MM.1S (cell line): ENCODE measurements at regions not wholly inside any gene's neighbourhood (a gene's known extent, or its start where the extent isn't known, plus 50 kb on each side); places are given as distances from the start of the nearest gene placed in this dataset.

ENCODE experiments used
- EZH2 ChIP-seq: fragments of 300-600 bp; sonication (generic); optimal IDR thresholded peaks from 2 replicates; pipeline ENCODE3; 2017; ENCODE audit warnings: low read depth, mild to moderate bottlenecking, antibody characterized with exemption, low read length, mixed read lengths
- EZH2phosphoT487 ChIP-seq: fragments of 300-600 bp; sonication (generic); IDR thresholded peaks from 2 replicates; pipeline ENCODE4 v1.6.1; 2018; ENCODE audit warnings: antibody characterized with exemption, low read length
- TF ChIP-seq, protein P1 (sequence below): fragments of 300-600 bp; sonication (generic); IDR thresholded peaks from 2 replicates; pipeline ENCODE4 v1.5.1; 2016; ENCODE audit warnings: antibody characterized with exemption, low read length, mixed read lengths

DNA sequence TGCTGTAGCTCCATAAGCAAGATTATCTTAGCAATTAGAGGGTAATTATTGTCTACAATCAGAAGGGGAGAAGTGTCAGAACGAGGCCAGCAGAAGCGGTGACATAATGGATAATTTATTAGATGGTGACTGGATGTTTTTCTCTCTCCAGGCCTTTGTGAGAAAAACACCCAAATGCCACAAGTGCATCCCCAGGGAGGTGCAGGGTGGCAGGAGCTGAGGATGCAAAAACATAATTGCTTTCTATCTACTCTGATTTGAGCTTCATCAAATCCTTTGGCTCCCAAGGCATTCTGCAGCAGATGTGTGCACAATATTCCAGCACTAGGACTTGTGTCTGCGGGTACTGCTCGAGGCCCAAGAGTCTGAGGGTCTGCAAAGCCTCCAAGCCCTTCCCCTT is 220.1 kb upstream of the SERP2 start:
- no peak for TF ChIP-seq EZH2
- TF ChIP-seq, protein P1, sequence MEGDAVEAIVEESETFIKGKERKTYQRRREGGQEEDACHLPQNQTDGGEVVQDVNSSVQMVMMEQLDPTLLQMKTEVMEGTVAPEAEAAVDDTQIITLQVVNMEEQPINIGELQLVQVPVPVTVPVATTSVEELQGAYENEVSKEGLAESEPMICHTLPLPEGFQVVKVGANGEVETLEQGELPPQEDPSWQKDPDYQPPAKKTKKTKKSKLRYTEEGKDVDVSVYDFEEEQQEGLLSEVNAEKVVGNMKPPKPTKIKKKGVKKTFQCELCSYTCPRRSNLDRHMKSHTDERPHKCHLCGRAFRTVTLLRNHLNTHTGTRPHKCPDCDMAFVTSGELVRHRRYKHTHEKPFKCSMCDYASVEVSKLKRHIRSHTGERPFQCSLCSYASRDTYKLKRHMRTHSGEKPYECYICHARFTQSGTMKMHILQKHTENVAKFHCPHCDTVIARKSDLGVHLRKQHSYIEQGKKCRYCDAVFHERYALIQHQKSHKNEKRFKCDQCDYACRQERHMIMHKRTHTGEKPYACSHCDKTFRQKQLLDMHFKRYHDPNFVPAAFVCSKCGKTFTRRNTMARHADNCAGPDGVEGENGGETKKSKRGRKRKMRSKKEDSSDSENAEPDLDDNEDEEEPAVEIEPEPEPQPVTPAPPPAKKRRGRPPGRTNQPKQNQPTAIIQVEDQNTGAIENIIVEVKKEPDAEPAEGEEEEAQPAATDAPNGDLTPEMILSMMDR: no peak
- no peak for TF ChIP-seq EZH2phosphoT487
